GM10248 (cell line): ENCODE measurements at regions not wholly inside any gene's neighbourhood (a gene's known extent, or its start where the extent isn't known, plus 50 kb on each side); places are given as distances from the start of the nearest gene placed in this dataset.

ENCODE experiments used
- CTCF ChIA-PET: fragments of 300-600 bp; sonication (Branson Sonifier 250); formaldehyde crosslinking; extraction: SDS; loops from one replicate; lab custom pipeline; 2021; ENCODE audit warnings: antibody characterized with exemption; lab: Yijun Ruan, JAX
- POLR2A ChIA-PET: fragments of 350-650 bp; sonication (Branson Sonifier 250); formaldehyde crosslinking; extraction: SDS; loops from one replicate; lab custom pipeline; 2020; ENCODE audit warnings: antibody characterized with exemption; lab: Yijun Ruan, JAX
- DNase-seq: peaks from one replicate; pipeline ENCODE4 v3.0.0; 2012; ENCODE audit errors: extremely low spot score
- TF ChIP-seq, protein P1 (sequence below): IDR thresholded peaks from 2 replicates; pipeline ENCODE4 v1.5.1; 2012; ENCODE audit warnings: mild to moderate bottlenecking, low read depth; ENCODE audit errors: extremely low read depth, missing control alignments, control extremely low read depth

DNA sequence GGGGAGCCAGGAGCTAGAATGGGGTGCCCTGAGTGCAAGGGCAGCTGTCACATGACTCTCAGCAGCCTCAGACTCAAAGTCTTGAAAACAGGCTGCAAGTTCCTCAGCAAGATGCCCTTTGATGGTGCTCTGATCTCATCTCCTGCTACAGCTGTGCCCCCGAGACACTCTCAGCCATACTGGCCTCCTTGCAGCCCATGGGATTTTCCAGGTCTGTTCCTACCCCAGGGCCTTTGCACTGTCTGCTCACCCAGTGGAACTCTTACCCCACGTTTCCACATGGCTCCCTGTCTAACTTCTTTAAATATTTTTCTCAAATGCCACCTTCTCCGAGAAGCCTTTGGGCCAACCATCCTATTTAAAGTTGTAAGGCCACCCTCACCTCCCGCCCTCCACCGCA, 146.9 kb downstream of the C16orf95 start:
- ChIA-PET POLR2A (no interaction called here), CTCF (no interaction called here)
- DNase-seq, result no peak
- TF ChIP-seq, protein P1, sequence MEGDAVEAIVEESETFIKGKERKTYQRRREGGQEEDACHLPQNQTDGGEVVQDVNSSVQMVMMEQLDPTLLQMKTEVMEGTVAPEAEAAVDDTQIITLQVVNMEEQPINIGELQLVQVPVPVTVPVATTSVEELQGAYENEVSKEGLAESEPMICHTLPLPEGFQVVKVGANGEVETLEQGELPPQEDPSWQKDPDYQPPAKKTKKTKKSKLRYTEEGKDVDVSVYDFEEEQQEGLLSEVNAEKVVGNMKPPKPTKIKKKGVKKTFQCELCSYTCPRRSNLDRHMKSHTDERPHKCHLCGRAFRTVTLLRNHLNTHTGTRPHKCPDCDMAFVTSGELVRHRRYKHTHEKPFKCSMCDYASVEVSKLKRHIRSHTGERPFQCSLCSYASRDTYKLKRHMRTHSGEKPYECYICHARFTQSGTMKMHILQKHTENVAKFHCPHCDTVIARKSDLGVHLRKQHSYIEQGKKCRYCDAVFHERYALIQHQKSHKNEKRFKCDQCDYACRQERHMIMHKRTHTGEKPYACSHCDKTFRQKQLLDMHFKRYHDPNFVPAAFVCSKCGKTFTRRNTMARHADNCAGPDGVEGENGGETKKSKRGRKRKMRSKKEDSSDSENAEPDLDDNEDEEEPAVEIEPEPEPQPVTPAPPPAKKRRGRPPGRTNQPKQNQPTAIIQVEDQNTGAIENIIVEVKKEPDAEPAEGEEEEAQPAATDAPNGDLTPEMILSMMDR, result no peak

DNA sequence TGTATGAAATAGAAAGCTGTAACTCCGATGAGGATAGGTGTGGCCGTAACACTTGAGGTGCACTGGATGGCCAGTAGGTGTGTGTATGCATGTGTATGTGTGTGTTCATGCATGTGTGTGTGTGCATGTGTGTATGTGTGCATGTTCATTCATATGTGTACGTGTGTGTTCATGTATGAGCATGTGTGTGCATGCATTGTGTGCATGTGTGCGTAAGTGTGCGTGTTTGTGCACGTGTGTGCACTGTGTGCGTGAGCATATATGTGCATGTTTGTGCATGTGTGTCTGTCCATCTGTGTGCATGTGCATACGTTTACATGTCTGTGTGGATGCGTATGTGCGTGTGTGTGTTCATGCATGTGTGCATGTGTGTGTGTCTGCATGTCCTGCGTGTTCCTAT, 145.5 kb downstream of the C16orf95 start:
- CTCF ChIA-PET, result no interaction called here
- TF ChIP-seq, protein P1, result no peak
- POLR2A ChIA-PET, result no interaction called here
- DNase-seq, result no peak

DNA sequence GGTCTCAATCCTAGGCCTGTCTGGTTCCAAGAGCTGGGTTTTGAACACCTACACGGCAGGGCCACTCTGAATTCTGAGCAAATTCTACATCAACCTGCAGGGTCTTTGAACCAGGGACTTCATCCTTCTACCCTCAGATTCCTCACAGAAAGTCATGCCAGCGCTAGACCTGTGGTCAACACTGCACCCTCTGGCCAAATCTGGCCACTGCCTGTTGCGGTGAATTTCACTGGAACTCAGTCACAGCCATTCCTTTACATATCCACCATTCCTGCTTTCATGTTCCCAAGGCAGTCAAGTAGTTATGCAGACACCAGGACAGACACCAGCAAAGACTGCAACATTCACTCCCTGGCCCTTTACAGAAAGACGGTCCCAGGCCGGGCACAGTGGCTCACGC, 144.6 kb downstream of the C16orf95 start:
- TF ChIP-seq, protein P1, result no peak
- ChIA-PET POLR2A (interaction anchor here (0.6 kb wide), 1 partner anchor 405 kb away, joined by 5 read pairs; no protein-coding TSS in a partner anchor), CTCF (no interaction called here)
- DNase-seq, result no peak

DNA sequence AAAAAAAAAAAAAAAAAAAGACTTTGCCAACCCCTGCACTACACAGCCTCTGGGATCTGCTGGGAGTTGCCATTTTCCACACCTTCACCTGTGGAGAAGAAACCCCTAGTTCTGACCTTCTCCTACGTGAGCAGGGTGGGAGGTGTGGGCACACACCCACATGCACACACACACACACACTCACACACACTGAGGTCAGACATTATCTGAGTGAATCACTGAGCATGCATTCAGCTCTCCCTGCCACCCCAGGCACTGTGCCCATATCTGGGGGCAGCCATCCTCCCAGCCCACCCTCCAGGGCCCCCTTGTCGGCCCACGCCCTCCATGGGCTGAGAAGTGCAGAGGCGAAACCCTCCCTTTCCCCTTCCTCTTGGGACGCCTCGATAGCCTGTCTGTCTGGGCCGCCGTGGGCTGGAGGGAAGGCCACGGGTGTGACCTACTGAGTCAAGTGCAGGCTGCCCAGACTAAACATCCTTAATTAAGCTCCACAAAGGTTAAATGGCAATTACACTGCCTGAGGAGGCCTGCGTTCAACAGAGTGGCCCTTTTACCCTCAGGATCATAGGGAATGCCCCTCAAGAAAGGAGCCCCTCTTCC, 143.8 kb downstream of the C16orf95 start:
- ChIA-PET CTCF (no interaction called here), POLR2A (interaction anchor here (0.6 kb wide), 1 partner anchor 406 kb away, joined by 5 read pairs; no protein-coding TSS in a partner anchor)
- DNase-seq, result no peak
- TF ChIP-seq, protein P1, result no peak

DNA sequence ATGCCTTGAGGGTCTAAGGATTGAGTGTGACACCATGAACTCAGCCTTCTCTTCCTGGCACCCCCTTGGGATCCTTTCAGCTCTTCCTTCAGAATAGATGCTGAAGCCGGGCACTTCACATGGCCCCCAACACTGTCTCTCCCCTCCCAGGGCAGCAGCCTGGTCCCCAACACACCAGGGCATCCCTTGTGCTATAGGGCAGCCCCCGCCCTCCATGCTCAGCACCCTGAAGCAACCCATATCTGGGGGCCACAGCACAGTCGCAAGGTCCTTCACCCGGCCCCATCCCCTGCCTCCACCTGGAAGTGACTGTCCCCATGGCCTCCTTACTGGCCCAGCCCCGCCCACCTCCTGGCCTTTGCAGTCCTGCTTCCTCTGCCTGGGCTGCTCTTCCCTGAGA, 143.1 kb downstream of the C16orf95 start:
- CTCF ChIA-PET, result no interaction called here
- no peak for DNase-seq
- POLR2A ChIA-PET, result interaction anchor here (0.7 kb wide), 1 partner anchor 578 kb away, joined by 3 read pairs; no protein-coding TSS in a partner anchor
- TF ChIP-seq, protein P1, result no peak

DNA sequence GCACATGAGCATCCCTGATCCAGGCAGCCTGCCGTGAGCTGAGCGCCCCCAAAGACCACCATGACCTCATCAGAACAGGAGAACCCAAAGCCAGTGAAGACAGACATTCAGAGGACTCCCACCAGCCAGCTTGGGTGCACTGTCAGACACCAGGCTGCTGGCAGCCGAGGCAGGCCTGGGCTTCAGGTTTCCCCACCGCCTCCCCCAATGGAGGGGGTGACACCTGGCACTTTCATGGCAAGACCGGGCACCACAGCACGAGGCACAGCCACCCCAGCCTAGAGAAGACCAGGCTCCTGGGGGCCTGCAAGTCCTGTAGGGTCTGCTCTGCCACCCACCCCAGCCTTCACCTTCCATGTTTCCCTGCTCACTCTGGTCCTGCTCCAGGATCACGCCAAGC, 140.5 kb downstream of the C16orf95 start:
- ChIA-PET CTCF (no interaction called here), POLR2A (no interaction called here)
- TF ChIP-seq, protein P1, result no peak
- DNase-seq, result no peak
